Fibroblast of pulmonary artery (primary cell): ENCODE measurements at regions not wholly inside any gene's neighbourhood (a gene's known extent, or its start where the extent isn't known, plus 50 kb on each side); places are given as distances from the start of the nearest gene placed in this dataset.

Experiments used
- DNase-seq: peaks from one replicate; pipeline ENCODE4 v3.0.0-alpha.2; 2010; ENCODE audit warnings: low read depth
- H3K4me3 ChIP-seq: replicated peaks from 2 replicates; pipeline ENCODE4 v1.5.1; 2011; ENCODE audit warnings: low read depth, mild to moderate bottlenecking, control low read depth, low read length, moderate library complexity
- TF ChIP-seq, protein P1 (sequence below): IDR thresholded peaks from 2 replicates; pipeline ENCODE4 v1.5.1; 2011; ENCODE audit warnings: mild to moderate bottlenecking, control low read depth, low read length, inconsistent platforms; ENCODE audit errors: missing control alignments

DNA sequence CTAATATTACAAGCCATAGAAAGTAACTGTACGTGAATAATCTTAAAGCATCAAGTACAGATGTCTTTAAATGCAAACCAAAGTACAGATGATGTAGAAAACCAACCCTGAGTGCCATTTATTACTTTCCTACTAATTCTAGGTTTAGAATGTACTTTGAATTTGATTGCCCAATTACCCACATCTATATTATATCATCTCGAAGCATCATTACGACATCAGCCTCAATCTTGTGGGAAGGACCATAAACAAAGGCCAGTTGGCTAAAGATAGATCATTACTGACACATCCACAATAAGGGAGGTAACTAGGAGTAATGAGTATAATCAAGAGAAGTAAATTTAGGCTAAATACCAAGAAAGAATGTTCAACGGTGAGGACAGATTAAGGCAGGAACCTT lies 478.9 kb downstream of the BCAT1 start:
- TF ChIP-seq, protein P1, sequence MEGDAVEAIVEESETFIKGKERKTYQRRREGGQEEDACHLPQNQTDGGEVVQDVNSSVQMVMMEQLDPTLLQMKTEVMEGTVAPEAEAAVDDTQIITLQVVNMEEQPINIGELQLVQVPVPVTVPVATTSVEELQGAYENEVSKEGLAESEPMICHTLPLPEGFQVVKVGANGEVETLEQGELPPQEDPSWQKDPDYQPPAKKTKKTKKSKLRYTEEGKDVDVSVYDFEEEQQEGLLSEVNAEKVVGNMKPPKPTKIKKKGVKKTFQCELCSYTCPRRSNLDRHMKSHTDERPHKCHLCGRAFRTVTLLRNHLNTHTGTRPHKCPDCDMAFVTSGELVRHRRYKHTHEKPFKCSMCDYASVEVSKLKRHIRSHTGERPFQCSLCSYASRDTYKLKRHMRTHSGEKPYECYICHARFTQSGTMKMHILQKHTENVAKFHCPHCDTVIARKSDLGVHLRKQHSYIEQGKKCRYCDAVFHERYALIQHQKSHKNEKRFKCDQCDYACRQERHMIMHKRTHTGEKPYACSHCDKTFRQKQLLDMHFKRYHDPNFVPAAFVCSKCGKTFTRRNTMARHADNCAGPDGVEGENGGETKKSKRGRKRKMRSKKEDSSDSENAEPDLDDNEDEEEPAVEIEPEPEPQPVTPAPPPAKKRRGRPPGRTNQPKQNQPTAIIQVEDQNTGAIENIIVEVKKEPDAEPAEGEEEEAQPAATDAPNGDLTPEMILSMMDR = no peak
- H3K4me3 ChIP-seq = no peak overlapping the region
- DNase-seq = no peak

DNA sequence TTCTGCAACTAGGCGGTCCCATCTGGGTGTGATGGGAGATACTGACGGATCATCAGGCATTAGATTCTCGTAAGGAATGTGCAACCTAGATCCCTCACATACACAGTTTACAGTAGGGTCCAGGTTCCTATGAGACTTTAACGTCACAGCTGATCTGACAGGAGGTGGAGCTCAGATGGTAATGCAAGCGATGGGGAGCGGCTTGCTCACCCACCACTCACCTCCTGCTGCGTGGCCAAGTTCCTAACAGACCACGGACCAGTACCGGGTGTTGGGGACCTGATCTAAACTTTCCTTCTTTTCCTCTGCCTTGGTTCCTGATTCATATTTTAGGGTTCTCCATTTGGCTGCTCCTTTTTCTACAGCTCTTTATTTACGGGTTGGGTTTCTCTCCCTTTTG lies 479.8 kb downstream of the BCAT1 start:
- DNase-seq = no peak
- TF ChIP-seq, protein P1 = no peak
- no peak overlapping the region for H3K4me3 ChIP-seq

DNA sequence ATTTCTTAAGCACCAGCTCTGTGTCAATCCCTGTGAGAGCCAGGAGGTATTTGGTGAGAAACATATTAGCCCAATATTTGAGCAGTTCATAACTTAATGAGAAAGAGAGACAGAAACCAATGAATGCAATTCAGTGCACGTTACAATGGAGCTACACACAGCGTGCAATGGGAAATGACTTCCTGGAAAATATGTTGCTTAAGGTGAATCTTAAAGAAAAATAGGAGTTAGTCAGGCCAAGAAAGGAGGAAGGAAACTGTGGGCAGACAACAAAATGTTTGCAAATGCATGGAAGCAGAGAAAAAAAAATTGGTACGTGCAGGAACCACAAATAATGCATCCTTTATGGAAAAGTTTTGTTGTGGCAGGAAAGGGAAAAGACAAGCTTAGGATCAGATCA lies 481.7 kb downstream of the BCAT1 start:
- H3K4me3 ChIP-seq = no peak overlapping the region
- TF ChIP-seq, protein P1 = no peak
- no peak for DNase-seq

DNA sequence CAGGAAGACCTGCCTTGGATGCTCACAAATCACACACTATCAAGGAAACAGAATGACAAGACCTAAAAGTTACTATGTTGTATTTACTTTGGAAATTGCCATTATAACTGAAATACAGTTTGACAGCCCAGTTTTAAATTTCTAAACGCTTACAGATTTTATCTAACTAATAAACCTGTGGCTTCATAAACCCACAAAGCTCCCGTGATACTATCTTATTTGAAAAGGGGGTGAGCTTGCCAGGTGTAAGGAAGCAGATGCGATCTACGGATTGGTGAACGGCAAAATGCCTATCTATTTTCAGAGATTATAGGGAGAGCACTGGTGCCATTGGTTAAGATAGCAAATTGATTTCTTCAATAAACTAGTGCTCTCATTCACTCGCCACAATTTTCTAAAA lies 485.5 kb downstream of the BCAT1 start:
- H3K4me3 ChIP-seq = no peak overlapping the region
- DNase-seq = no peak
- TF ChIP-seq, protein P1 = no peak

DNA sequence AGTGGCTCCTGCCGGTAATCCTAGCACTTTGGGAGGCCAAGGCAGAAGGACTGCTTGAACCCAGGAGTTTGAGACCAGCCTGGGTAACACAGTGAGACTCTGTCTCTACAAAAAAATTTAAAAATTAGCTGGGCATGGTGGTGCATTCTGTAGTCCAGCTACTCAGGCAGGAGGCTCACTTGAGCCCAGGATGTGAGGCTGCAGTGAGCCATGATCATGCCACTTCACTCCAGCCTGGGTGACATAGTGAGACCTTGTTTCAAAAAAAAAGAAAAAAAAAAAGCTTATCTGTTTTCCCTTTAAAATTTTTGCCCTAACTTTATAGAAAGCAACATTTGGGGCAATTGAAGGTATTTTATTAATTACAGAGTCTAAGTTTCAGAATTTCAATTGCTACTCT lies 486.0 kb downstream of the BCAT1 start:
- no peak overlapping the region for H3K4me3 ChIP-seq
- no peak for DNase-seq
- TF ChIP-seq, protein P1 = no peak

DNA sequence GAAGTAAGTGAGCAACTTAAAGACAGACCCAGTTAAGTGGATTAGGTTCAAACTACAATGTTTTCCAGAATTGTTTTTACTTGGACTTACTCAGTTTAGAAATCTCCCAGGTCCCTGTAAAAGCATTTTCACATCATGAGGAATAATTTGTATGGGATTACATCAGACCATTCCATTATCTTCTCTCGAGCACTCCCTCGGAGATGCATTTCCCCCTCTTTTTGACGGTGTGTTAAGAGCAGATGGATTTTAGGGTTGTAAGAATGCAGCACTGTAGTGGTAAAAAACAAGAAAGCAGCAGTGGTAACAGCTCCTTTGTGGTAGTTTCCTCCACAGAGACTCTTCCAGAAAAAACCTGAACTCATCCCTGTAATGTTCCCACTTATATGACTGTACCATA lies 488.4 kb downstream of the BCAT1 start:
- DNase-seq = no peak
- H3K4me3 ChIP-seq = no peak overlapping the region
- TF ChIP-seq, protein P1 = no peak

DNA sequence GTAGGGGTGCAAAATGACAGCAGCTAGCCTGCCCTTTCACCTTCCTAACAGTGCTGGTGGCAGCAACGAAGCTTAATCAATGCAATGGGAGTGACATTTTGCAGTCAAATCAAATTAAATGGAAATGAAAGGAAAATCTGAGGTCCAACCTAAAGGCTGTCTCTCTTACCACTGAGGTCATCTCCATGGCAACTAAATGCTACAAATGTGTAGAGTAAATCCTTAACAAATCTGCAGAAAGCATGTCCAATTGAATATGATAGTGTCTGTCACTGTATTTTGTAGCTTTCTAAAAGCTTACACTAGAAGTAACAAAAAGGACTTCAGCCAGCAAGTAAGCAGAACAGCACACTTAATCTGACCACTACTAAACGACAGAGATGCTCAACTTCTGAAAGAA lies 488.8 kb downstream of the BCAT1 start:
- TF ChIP-seq, protein P1 = no peak
- DNase-seq = no peak
- no peak overlapping the region for H3K4me3 ChIP-seq
